ENCODE measurements at regions not wholly inside any gene's neighbourhood (a gene's known extent, or its start where the extent isn't known, plus 50 kb on each side); places are given as distances from the start of the nearest gene placed in this dataset.

DNA sequence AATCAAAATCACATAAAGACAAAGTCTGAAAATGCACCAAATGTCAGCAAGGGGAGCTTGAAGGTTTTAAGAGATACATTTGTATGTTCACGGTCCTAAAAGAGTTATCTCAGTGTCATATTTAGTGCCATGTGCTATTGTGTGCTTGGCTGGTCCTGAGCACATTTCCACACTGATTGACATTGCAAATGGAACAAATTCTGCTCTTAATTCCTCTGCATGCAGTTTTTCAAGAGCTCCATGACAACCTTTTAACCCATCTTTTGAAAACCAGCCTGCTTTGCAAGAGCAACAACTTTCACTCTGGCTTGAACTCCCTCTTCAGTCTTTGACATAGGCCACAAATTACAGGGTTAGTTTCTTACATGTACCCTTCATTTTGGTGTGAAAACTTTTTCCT is 175.4 kb upstream of the ACTBL2 start:
- TF ChIP-seq CTCF (IDR thresholded peaks at IDR 0.05; ENCODE audit: insufficient read depth, low read depth, low read length) = no peak
- TF ChIP-seq EZH2 (IDR thresholded peaks at IDR 0.05; ENCODE audit: insufficient read depth, low read length) = no peak
